HG03432 (cell line): ENCODE measurements at regions not wholly inside any gene's neighbourhood (a gene's known extent, or its start where the extent isn't known, plus 50 kb on each side); places are given as distances from the start of the nearest gene placed in this dataset.

ENCODE experiments used
- ATAC-seq: cut with Tn5 transposase; IDR thresholded peaks from one replicate; pipeline ENCODE4 v1.9.1; 2021; ENCODE audit warnings: mild to moderate bottlenecking, moderate library complexity; ENCODE audit not compliant: unreplicated experiment

GRCh38 chrX:80306007-80306406 lies 114.2 kb upstream of the TENT5D start:
- no peak for ATAC-seq

GRCh38 chrX:80312448-80312847 lies 107.8 kb upstream of the TENT5D start:
- no peak for ATAC-seq

- no peak for ATAC-seq
Measured at GRCh38 chrX:80316526-80316925, 103.7 kb upstream of the TENT5D start.

GRCh38 chrX:80317646-80318045 lies 102.6 kb upstream of the TENT5D start:
- no peak for ATAC-seq

- ATAC-seq: no peak
Measured at GRCh38 chrX:80331285-80331684, 89.0 kb upstream of the TENT5D start.

GRCh38 chrX:80334583-80334982 lies 85.7 kb upstream of the TENT5D start:
- ATAC-seq: no peak

GRCh38 chrX:80335062-80335830 lies 85.0 kb upstream of the TENT5D start:
- no peak for ATAC-seq

GRCh38 chrX:80354966-80355465 lies 65.2 kb upstream of the TENT5D start:
- ATAC-seq: no peak
